ENCODE measurements at regions not wholly inside any gene's neighbourhood (a gene's known extent, or its start where the extent isn't known, plus 50 kb on each side); places are given as distances from the start of the nearest gene placed in this dataset.
A peak's percentile ranks its signal among the peaks of the same experiment; 100 is the strongest.

- FAIRE-seq (peak; percentile 52), DNase-seq (ENCODE audit: low spot score) (peak; percentile 69)
Measured at GRCh38 chr11:130772266-130773227, 143.7 kb downstream of the SNX19 start.

GRCh38 chr11:130773244-130773820, 142.9 kb downstream of the SNX19 start:
- DNase-seq (ENCODE audit: low spot score): no peak
- FAIRE-seq: no peak

GRCh38 chr11:130774703-130775102, 141.6 kb downstream of the SNX19 start:
- no peak for FAIRE-seq
- no peak for DNase-seq (ENCODE audit: low spot score)

GRCh38 chr11:130775306-130776060, 140.8 kb downstream of the SNX19 start:
- FAIRE-seq (no peak), DNase-seq (ENCODE audit: low spot score) (peak; percentile 66)

DNA sequence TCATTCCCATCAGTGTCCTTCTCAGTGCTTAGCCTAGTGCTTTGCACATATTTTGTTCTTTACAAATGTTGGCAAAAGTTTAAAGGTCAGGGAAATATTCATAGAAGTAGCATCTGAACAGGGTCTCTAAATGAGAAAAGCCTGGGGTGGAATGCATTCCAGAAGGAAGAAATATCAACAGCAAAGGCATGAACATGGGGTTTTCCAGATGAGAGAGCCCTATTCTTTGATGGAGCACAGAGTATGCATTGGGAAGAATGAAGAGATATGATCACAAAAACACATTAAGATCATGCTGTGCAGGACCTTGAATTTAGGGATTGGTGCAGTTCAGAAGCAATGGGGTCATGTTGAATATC, 140.2 kb downstream of the SNX19 start:
- no peak for FAIRE-seq
- DNase-seq (ENCODE audit: low spot score): no peak

- FAIRE-seq: no peak
- DNase-seq (ENCODE audit: low spot score): no peak
Measured at GRCh38 chr11:130778026-130778425, 138.3 kb downstream of the SNX19 start.

GRCh38 chr11:130778705-130779104, 137.6 kb downstream of the SNX19 start:
- FAIRE-seq (no peak), DNase-seq (ENCODE audit: low spot score) (no peak)

- DNase-seq (ENCODE audit: low spot score) (no peak), FAIRE-seq (no peak)
Measured at GRCh38 chr11:130779267-130779666, 137.0 kb downstream of the SNX19 start.

DNA sequence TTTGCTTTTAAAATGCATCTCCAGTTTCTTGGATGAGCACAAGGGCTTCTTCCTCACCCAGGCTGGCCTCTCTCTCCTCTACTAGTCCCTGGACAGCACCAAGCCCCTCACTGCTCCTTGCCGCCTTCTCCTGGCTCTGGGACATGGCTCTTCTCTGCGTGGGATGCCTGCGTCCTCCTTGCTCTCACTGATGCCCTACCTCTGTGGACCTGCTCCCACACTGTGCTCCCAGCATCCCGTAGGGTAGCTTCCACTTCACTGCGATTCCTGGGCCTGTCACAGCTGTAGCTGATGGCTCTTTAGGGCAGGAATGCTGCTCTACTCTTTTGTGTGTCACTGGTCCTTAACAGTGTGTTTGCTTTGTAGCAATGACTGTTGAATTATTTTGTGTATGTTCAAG, 136.3 kb downstream of the SNX19 start:
- FAIRE-seq (no peak), DNase-seq (ENCODE audit: low spot score) (no peak)

GRCh38 chr11:130780437-130780836, 135.8 kb downstream of the SNX19 start:
- FAIRE-seq: no peak
- no peak for DNase-seq (ENCODE audit: low spot score)

GRCh38 chr11:130781931-130782330, 134.3 kb downstream of the SNX19 start:
- FAIRE-seq (no peak), DNase-seq (ENCODE audit: low spot score) (peak; percentile 47)

- DNase-seq (ENCODE audit: low spot score) (no peak), FAIRE-seq (no peak)
Measured at GRCh38 chr11:130782361-130783222, 133.7 kb downstream of the SNX19 start.

DNA sequence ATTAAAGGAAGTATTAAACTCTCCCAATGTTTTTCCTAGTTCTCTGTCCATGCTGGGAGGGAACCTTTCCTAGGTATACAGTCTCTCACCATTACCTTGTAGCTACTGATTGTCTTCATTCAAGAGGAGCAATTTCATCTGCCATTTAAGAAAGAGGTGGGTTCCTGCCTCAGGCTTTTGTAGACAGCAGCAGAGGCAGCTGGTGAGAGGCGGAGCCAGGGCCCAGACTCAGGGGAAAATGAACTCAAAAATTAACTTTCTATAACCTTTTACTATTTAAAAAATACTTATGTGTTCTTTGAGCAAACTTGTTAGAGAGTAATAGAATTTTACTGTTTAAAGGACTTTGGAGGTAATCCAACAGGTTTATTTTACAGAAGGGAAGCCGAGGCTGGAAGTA, 133.0 kb downstream of the SNX19 start:
- FAIRE-seq: no peak
- DNase-seq (ENCODE audit: low spot score): no peak

GRCh38 chr11:130785380-130786116, 130.7 kb downstream of the SNX19 start:
- no peak for DNase-seq (ENCODE audit: low spot score)
- FAIRE-seq: no peak

GRCh38 chr11:130786586-130786985, 129.7 kb downstream of the SNX19 start:
- FAIRE-seq (no peak), DNase-seq (ENCODE audit: low spot score) (no peak)

DNA sequence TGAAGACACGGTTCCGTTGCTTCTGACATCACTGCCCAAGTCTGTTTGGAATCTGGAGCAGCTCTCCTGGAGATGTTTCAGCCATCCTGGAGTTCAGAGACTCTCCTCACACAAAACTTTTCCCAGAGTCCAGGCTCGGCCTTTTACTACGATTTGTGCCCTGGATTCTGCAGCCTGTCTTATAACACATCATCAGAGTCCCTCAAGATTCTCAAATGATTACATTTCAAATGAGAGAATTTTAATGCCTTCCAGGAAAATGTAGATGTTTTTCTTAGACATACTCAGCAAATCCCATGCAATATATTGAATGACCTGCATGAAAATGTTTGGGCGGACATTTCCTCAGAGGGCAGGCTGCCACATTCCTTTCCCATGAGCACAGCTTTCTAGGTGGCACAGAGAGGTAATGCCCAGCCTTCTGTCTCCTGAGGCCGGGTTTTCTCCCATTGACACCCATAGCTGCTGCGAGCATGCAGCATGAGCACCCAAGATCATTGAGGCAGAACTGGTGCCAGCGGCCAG, 129.1 kb downstream of the SNX19 start:
- peak; percentile 62 for DNase-seq (ENCODE audit: low spot score)
- no peak for FAIRE-seq

GRCh38 chr11:130787973-130788570, 128.2 kb downstream of the SNX19 start:
- no peak for DNase-seq (ENCODE audit: low spot score)
- FAIRE-seq: no peak

DNA sequence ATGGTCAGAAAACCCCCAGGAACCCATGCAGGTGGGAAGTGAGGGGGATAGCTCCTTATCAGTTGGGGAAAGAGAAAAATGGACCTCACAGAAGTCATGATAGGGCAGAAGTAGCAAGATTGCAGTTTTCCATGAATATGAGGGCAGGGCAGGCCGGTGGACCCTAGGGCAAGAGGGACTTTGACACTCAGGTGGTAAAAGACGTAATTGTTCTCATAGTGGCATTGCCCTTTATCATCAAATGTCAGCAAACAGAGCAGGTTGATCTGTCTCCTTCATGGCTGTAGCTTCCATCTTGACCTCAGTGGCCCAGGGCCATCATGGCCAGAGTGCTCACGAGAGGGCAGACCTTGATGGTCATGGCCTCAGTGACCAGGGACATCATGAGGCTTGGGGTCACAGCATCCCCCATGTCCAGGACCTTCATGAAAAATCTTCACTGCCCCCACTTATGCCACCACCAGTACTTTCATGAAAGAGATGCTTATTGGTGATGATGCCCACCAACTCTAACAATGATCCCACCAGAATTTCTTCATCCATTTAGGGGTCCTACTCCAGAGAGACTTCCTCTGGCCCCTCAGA, 127.1 kb downstream of the SNX19 start:
- DNase-seq (ENCODE audit: low spot score) (no peak), FAIRE-seq (no peak)

- no peak for FAIRE-seq
Measured at GRCh38 chr11:130790689-130791088, 125.6 kb downstream of the SNX19 start.

More at GRCh38 chr11:130790689-130791088, 125.6 kb downstream of the SNX19 start:
- no peak for DNase-seq (ENCODE audit: low spot score)

Measured in urothelium cell line (cell line).